Heart left ventricle (tissue), 16 donors: ENCODE measurements at regions not wholly inside any gene's neighbourhood (a gene's known extent, or its start where the extent isn't known, plus 50 kb on each side); places are given as distances from the start of the nearest gene placed in this dataset.

ENCODE experiments used
- ATAC-seq, 4 donors: fragments of 200-7000 bp; cut with Tn5 transposase; one replicate each; pipeline ENCODE4 v1.9.1; 2020 to 2022; ENCODE audit warnings: moderate library complexity in 4 of 4, mild to moderate bottlenecking in 3 of 4, moderate number of reproducible peaks in 1 of 4
- DNase-seq, 5 donors: peaks; one replicate each; pipeline ENCODE4 v3.0.0-alpha.2; 2020
- H3K27ac ChIP-seq, 12 donors: fragments of 200-600 bp; sonication (generic) in 4 of 12; one replicate each; pipeline versions ENCODE4 v1.5.0 to v1.8.0; 2016 to 2022; ENCODE audit warnings: mild to moderate bottlenecking in 2 of 12
- H3K27me3 ChIP-seq, 9 donors: fragments of 200-600 bp; sonication (generic) in 2 of 9; one replicate each; pipeline versions ENCODE4 v1.5.1 to v1.8.0; 2016 to 2022; ENCODE audit warnings: mild to moderate bottlenecking in 3 of 9
- H3K36me3 ChIP-seq, 9 donors: fragments of 200-600 bp; sonication (generic) in 2 of 9; one replicate each; pipeline versions ENCODE4 v1.5.0 to v1.8.0; 2018 to 2022; ENCODE audit warnings: mild to moderate bottlenecking in 2 of 9
- H3K4me1 ChIP-seq, 12 donors: fragments of 200-600 bp; sonication (generic) in 4 of 12; one replicate each; pipeline versions ENCODE4 v1.5.0 to v1.8.0; 2016 to 2022; ENCODE audit warnings: mild to moderate bottlenecking in 3 of 12
- H3K4me3 ChIP-seq, 12 donors: fragments of 200-600 bp; sonication (generic) in 4 of 12; one replicate each; pipeline versions ENCODE4 v1.5.0 to v1.8.0; 2017 to 2022; ENCODE audit warnings: mild to moderate bottlenecking in 9 of 12, moderate library complexity in 4 of 12
- H3K9me3 ChIP-seq, 12 donors: fragments of 200-600 bp; sonication (generic) in 4 of 12; one replicate each; pipeline versions ENCODE4 v1.5.0 to v1.8.0; 2016 to 2022; ENCODE audit warnings: mild to moderate bottlenecking in 1 of 12
- POLR2A ChIP-seq, 2 donors: fragments of 450-650 bp; IDR thresholded peaks; one replicate each; pipeline ENCODE4 v1.6.1; 2017; ENCODE audit warnings: antibody characterized with exemption in 2 of 2, mild to moderate bottlenecking in 2 of 2, moderate library complexity in 2 of 2
- WGBS, 4 donors: extraction: QIAGEN DNeasy Blood & Tissue Kit in 2 of 4; methylation state at CpG; one replicate each; pipeline versions ENCODE4 v1.1.5 to v1.1.7; 2013 to 2018; 5-methylcytosine and 5-hydroxymethylcytosine counted together
- intact Hi-C, 10 donors: fragments of 100-400 bp; cut with DNase I; formaldehyde crosslinking; loops; one replicate each; pipeline versions ENCODE4 v1.11.1 to v1.14.2; 2022
- TF ChIP-seq, protein P1 (sequence below), 12 donors: fragments of 200-600 bp; sonication (generic) in 4 of 12; IDR thresholded peaks; one replicate each; pipeline versions ENCODE4 v1.5.0 to v1.8.0; 2018 to 2022; ENCODE audit warnings: antibody characterized with exemption in 12 of 12, mild to moderate bottlenecking in 5 of 12
- donor health status: ischemic (EF 13 %, LVEDD 7.1; RV severe dilation, severe dysfunction).
- donor health status: healthy with polysubstance abuse.
- donor health status: DM: no; HTN: yes; CAD: no.
- donor health status: DM: no; HTN: no; CAD: no.
- donor health status: ischemic (EF 25% LVEDD 6.9; RV normal size, moderate dysfunction).
- donor health status: ischemic (EF 25% LVEDD 5.7; RV mildly dilated, moderate dysfunction).
- donor health status: healthy.
- donor health status: DM: yes; HTN: yes; CAD: no.
- donor health status: ischemic (EF 35%, LVEDD 5.7; RV mildly dilated, moderate dysfunction).
- donor health status: nonischemic (EF 11% LVEDD 7.7; RV severe dilation, severe dysfunction).
- donor health status: DM: yes; HTN: yes; CAD: no.
- donor health status: PGD.
- donor health status: ischemic (EF 29% LVEDD 5.4; RV normal size, mild dysfunction).
- donor health status: nonischemic (EF 23%, LVEDD 6.1; RV moderate dilation, normal function).

DNA sequence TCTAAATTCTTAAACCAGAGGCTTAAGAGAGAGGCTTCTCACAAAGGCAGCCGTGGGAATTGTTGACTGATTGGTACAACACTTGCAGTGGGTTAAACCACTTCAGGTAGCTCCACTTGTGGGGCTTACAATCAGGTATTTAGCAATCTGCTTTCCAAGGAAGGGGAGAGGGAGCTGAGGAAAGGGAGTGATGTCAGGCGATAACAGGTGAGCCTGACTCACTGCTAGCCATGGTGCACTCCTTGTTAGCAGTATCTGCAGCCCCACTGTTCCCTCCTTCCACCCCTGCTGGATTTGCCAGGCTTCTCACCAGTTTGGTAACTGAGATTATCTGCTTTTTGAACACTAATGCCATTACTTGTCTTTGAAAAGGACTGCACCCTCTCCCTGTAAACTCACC, 1056.7 kb upstream of the FANCL start:
- H3K4me3 ChIP-seq: no peak overlapping the region

DNA sequence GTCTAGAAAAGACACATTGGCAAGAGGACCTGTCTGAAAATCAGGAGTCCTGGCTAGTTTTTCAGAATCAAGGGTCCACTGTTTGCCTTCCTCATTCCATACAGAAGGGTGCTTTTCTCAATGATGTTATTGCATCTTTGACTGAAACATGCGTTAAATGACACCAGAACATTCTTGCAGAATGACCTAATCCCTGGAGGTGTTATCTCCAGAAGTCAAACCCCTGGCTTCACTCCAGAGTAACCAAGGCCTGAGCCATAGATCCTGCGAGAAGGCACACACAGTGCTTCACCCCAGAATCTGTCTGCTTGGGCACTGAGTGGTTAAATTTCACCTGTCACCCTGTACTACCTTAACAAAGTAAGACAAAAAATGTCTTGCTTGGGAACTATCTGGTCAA, 1055.2 kb upstream of the FANCL start:
- H3K4me3 ChIP-seq: no peak overlapping the region
- H3K4me1 ChIP-seq: peaks cover 0 to 7% (median 0%) of the 10 kb centered on the region in 12 donors
- DNase-seq (no peak), ATAC-seq (no peak)
- no peak for TF ChIP-seq POLR2A (IDR thresholded peaks at IDR 0.05)
- TF ChIP-seq, protein P1, sequence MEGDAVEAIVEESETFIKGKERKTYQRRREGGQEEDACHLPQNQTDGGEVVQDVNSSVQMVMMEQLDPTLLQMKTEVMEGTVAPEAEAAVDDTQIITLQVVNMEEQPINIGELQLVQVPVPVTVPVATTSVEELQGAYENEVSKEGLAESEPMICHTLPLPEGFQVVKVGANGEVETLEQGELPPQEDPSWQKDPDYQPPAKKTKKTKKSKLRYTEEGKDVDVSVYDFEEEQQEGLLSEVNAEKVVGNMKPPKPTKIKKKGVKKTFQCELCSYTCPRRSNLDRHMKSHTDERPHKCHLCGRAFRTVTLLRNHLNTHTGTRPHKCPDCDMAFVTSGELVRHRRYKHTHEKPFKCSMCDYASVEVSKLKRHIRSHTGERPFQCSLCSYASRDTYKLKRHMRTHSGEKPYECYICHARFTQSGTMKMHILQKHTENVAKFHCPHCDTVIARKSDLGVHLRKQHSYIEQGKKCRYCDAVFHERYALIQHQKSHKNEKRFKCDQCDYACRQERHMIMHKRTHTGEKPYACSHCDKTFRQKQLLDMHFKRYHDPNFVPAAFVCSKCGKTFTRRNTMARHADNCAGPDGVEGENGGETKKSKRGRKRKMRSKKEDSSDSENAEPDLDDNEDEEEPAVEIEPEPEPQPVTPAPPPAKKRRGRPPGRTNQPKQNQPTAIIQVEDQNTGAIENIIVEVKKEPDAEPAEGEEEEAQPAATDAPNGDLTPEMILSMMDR (IDR thresholded peaks at IDR 0.05): no peak
- H3K36me3 ChIP-seq: no peaks in the 10 kb centered on the region
- no peak overlapping the region for H3K27ac ChIP-seq
- 15 to 42% (median 28%) methylated on average over 2 of the region's 2 CpGs for WGBS, 4 donors
- intact Hi-C loops: loop anchor here in 3 of 10 donors (5.0 to 10.0 kb wide), 3 partner anchors 1021 to 1289 kb away; partner anchors contain the start of gene BCL11A (in 1 of the 3)
- no peaks in the 10 kb centered on the region for H3K9me3 ChIP-seq
- no peaks in the 10 kb centered on the region for H3K27me3 ChIP-seq

More for the DNA sequence above, 1056.7 kb upstream of the FANCL start:
- intact Hi-C loops: loop anchor here in 3 of 10 donors (5.0 to 10.0 kb wide), 3 partner anchors 1019 to 1287 kb away; partner anchors contain the start of gene BCL11A (in 1 of the 3)
- TF ChIP-seq, protein P1 (IDR thresholded peaks at IDR 0.05): no peak
- TF ChIP-seq POLR2A (IDR thresholded peaks at IDR 0.05): no peak
- no peak for ATAC-seq
- Histone ChIP-seq H3K27me3 (no peaks in the 10 kb centered on the region), H3K27ac (no peak overlapping the region), H3K36me3 (no peaks in the 10 kb centered on the region), H3K9me3 (no peaks in the 10 kb centered on the region), H3K4me1 (peaks cover 0 to 12% (median 0%) of the 10 kb centered on the region in 12 donors)
- WGBS, 4 donors: 79 to 87% (median 80%) methylated on average over 1 to 2 of the region's 2 CpGs
- no peak for DNase-seq

DNA sequence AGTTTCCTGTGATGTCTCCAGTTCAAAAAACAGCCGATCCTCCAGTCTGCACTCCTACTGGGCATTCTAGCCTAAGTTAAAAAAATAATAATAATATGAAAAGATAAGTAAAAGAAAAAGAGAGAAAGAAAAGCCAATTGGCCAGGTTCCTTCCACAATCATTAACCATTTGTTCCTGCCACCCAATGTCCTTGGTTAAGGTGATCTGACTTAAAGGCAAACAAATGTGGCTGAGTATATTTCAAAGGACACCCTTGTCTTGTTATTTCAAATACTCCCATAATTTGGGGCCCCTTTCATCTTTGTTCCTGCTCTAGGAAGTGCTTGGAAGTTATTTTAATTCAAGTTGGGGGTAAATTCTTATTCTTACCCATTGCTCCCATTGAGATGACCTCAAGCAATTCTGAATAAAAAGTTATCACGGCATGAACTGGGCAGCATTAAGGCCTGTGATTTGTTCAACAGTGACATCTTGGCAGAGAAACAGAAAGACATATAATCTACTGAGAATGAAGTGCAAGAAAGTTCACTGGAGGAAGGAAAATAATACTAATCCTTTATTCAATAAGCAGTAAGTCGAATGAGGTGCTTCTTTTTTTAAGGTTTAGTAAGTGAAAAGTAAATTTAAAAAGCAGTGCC, 1054.5 kb upstream of the FANCL start:
- no peak for ATAC-seq
- no peak overlapping the region for H3K27ac ChIP-seq
- DNase-seq: no peak
- no peaks in the 10 kb centered on the region for H3K27me3 ChIP-seq
- no peak overlapping the region for H3K4me3 ChIP-seq
- H3K36me3 ChIP-seq: no peaks in the 10 kb centered on the region
- no peak for TF ChIP-seq POLR2A (IDR thresholded peaks at IDR 0.05)
- TF ChIP-seq, protein P1 (IDR thresholded peaks at IDR 0.05): no peak
- peaks cover 0 to 7% (median 0%) of the 10 kb centered on the region in 12 donors for H3K4me1 ChIP-seq
- 37 to 55% (median 46%) methylated on average over 3 of the region's 3 CpGs for WGBS, 4 donors
- intact Hi-C loops: loop anchor here in 3 of 10 donors (5.0 to 10.0 kb wide), 3 partner anchors 1022 to 1289 kb away; partner anchors contain the start of gene BCL11A (in 1 of the 3)
- H3K9me3 ChIP-seq: no peaks in the 10 kb centered on the region

DNA sequence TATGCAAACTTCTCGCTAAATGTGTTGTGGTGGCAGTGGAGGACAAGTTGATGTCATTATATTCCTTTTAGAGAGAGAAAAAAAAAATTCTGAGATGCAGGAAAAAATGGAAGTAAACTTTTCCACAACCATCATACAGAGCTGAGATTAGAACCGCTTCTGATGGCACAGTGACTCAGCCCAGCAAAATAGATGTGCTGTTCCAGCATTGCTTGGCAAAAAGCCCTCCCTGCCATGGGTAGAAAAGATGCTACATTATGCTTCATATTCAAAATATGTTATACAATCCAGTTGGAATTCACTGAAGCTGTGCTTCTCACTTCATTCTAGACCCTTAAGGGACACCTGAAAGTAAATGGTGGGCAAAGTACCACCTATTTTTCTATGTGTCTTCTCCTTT, 1047.6 kb upstream of the FANCL start:
- no peak for ATAC-seq
- no peak overlapping the region for H3K27ac ChIP-seq
- no peak for TF ChIP-seq POLR2A (IDR thresholded peaks at IDR 0.05)
- TF ChIP-seq, protein P1 (IDR thresholded peaks at IDR 0.05): no peak
- peaks cover 0 to 6% (median 0%) of the 10 kb centered on the region in 9 donors for H3K27me3 ChIP-seq
- 70 to 80% (median 75%) methylated on average over 2 of the region's 2 CpGs for WGBS, 4 donors
- H3K9me3 ChIP-seq: no peaks in the 10 kb centered on the region
- H3K4me1 ChIP-seq: no peaks in the 10 kb centered on the region
- no peak overlapping the region for H3K4me3 ChIP-seq
- H3K36me3 ChIP-seq: no peaks in the 10 kb centered on the region
- no peak for DNase-seq
- intact Hi-C loops: no loop called here
